ENCODE measurements at regions not wholly inside any gene's neighbourhood (a gene's known extent, or its start where the extent isn't known, plus 50 kb on each side); places are given as distances from the start of the nearest gene placed in this dataset.
"Not testable (repeated sequence)": the region's sequence is repeated elsewhere in the genome, so short reads cannot be mapped to it uniquely, and the experiment has no call there.

DNA sequence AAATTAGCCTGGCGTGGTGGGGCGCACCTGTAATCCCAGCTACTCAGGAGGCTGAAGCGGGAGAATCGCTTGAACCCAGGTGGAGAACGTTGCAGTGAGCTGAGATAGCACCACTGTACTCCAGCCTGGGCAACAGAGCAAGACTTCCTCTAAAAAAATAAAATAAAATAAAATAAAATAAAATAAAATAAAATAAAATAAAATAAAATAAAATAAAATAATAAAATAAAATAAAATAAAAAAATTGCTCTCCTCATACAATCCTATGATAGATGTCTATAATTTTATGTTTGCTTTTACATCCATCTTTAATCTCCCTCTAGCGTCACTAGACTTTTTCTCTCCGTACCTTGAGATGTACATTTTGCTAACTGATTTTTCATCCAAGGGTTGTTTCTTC lies 51.8 kb upstream of the CPSF6 start:
- CTCF ChIA-PET = interaction anchor here (1.4 kb wide), 1 partner anchor 31 kb away, joined by 3 read pairs; no protein-coding TSS in a partner anchor
- H3K4me1 Mint-ChIP-seq; DNase-seq (ENCODE audit: low spot score); H3K27ac Mint-ChIP-seq; ATAC-seq; H3K27me3 Mint-ChIP-seq (ENCODE audit: low read depth); H3K4me3 Mint-ChIP-seq; POLR2A ChIA-PET: not testable (repeated sequence)
- peak; percentile 99 for TF ChIP-seq HMGA2 (CRISPR knock-in tag; IDR thresholded peaks at IDR 0.05)
- peaks cover 56% of the 10 kb centered on the region for H3K36me3 Mint-ChIP-seq
- H3K9me3 Mint-ChIP-seq = peaks cover 76% of the 10 kb centered on the region

DNA sequence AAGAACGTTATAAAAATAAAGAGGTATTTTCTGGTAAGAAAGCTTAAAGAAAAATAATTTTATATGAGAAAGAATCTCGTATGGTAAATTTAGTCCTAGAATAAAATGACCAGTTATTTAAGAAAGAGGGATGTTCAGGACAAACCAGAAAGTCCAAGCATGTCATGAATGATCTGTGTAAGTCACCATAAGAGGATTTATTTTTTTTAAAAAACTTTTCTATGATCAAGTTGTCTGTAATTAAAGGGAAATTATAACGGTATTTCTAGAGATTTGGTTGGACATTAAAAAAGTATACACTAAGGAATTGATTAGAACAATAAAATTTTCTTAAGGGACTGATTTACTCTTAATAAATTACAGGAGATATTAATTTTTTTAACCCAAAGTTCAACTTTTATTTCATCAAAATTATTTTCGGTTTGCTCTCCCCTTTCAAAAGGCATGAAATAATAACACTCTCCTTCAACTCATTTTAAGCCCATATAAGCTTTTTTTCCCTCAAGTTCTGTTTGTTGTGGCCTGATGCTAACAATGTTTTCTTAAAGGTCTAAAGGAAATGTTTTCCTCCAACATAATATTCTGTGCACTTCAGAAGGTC lies 49.9 kb upstream of the CPSF6 start:
- POLR2A ChIA-PET = interaction anchor here (0.6 kb wide), 1 partner anchor 20 kb away, joined by 4 read pairs; no protein-coding TSS in a partner anchor
- ATAC-seq (no peak), DNase-seq (ENCODE audit: low spot score) (no peak)
- TF ChIP-seq HMGA2 (CRISPR knock-in tag; IDR thresholded peaks at IDR 0.05) = no peak
- TF ChIP-seq E2F1 (CRISPR knock-in tag; IDR thresholded peaks at IDR 0.05) = no peak
- no peak for TF ChIP-seq IRF1 (CRISPR knock-in tag; IDR thresholded peaks at IDR 0.05)
- TF ChIP-seq TEAD4 (CRISPR knock-in tag; IDR thresholded peaks at IDR 0.05) = no peak
- TF ChIP-seq, protein P1, sequence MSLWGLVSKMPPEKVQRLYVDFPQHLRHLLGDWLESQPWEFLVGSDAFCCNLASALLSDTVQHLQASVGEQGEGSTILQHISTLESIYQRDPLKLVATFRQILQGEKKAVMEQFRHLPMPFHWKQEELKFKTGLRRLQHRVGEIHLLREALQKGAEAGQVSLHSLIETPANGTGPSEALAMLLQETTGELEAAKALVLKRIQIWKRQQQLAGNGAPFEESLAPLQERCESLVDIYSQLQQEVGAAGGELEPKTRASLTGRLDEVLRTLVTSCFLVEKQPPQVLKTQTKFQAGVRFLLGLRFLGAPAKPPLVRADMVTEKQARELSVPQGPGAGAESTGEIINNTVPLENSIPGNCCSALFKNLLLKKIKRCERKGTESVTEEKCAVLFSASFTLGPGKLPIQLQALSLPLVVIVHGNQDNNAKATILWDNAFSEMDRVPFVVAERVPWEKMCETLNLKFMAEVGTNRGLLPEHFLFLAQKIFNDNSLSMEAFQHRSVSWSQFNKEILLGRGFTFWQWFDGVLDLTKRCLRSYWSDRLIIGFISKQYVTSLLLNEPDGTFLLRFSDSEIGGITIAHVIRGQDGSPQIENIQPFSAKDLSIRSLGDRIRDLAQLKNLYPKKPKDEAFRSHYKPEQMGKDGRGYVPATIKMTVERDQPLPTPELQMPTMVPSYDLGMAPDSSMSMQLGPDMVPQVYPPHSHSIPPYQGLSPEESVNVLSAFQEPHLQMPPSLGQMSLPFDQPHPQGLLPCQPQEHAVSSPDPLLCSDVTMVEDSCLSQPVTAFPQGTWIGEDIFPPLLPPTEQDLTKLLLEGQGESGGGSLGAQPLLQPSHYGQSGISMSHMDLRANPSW (CRISPR knock-in tag; conservative IDR thresholded peaks at IDR 0.05; ENCODE audit: low read depth) = no peak
- no peak for TF ChIP-seq PRRX2 (CRISPR knock-in tag; IDR thresholded peaks at IDR 0.05)
- no peak for TF ChIP-seq ZMAT4 (CRISPR knock-in tag; IDR thresholded peaks at IDR 0.05)
- no peak for TF ChIP-seq CREM (CRISPR knock-in tag; IDR thresholded peaks at IDR 0.05)
- TF ChIP-seq CDX4 (CRISPR knock-in tag; IDR thresholded peaks at IDR 0.05; ENCODE audit: borderline replicate concordance) = no peak
- TF ChIP-seq PRDM15 (CRISPR knock-in tag; IDR thresholded peaks at IDR 0.05) = no peak
- CTCF ChIA-PET = no interaction called here
- Mint-ChIP-seq H3K27ac (no peak overlapping the region), H3K4me1 (no peaks in the 10 kb centered on the region), H3K4me3 (no peak overlapping the region), H3K36me3 (peaks cover 57% of the 10 kb centered on the region), H3K27me3 (ENCODE audit: low read depth) (peaks cover 5% of the 10 kb centered on the region), H3K9me3 (peaks cover 68% of the 10 kb centered on the region)
